NCI-H510A (cell line): ENCODE measurements at regions not wholly inside any gene's neighbourhood (a gene's known extent, or its start where the extent isn't known, plus 50 kb on each side); places are given as distances from the start of the nearest gene placed in this dataset.
"Not testable (repeated sequence)": the region's sequence is repeated elsewhere in the genome, so short reads cannot be mapped to it uniquely, and the experiment has no call there.

Experiments used
- DNase-seq: peaks from one replicate; lab custom pipeline; 2025; lab: John Stamatoyannopoulos, UW

- peak; percentile 18 for DNase-seq
These were observed 213.8 kb downstream of the DUSP10 start for GRCh38 chr1:221527886-221528624.

GRCh38 chr1:221530159-221530558 is 211.7 kb downstream of the DUSP10 start:
- not testable (repeated sequence) for DNase-seq

DNA sequence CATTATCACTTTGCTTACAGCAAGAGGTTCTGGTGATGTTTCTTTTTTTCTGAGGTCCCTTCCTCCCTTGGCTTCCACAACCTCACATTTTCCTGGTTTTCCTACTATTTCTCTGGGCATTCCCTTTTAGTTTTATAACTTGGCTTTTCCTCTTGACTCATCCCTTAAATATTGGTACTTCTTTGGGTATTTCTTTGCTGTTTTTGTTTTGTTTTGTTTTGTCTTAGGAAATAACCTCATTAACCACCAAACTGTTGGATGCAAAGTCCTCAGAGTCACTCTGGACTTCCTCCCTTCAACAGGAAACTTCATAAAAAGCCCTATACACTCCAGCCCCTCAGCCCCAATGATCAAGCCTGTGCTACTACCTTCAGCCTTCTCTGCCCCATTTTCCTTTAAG is 211.1 kb downstream of the DUSP10 start:
- no peak for DNase-seq

DNA sequence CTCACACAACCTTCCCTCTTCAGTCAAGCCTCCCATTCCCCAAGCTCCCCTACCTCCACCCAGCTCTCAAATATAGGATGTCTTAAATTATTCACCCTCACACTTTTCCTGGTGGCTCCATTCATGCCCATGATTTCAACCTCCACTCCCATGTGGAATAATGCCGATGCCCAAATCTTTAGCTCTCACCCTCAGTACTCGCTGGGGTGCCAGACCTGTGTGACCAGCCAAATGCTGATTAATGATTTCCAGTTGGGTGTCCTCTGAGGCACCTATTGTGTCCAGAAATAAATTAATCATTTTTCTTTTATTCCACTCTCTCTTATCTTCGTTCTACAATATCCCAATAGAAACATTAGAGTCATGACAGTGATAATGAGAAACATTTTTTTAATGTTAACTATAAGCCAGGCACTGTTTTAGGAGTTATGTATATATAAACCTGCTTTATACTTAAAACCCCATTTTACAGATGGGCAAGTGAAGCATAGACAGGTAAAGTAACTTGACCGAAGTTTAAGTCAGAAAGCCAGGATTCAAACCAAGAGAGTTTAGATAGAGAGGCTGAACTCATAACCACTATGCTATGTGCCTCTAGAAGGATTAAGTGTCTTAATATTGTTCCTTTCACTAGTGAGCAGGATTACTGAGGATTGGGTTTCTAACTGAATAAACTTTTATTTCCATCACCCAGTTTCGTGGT is 209.7 kb downstream of the DUSP10 start:
- no peak for DNase-seq

DNA sequence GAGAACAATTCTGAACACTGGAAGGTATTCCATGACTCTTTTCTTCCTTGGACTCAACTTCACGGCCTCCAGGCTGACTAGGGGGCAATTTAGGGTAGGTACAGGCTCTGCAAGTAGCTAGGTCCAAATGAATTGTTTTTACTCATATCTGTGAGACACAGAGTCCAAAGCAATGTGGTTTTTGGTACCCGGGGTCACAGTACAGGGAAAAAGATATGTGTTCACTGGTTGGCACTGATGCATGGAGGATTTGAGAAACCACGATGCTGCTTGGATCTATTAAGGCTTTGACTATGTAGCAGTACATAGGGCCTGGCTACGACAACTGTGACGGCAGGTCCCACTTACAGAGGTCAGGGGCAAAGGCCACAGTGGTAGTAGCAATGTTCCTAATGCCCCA is 200.6 kb downstream of the DUSP10 start:
- DNase-seq: no peak

DNA sequence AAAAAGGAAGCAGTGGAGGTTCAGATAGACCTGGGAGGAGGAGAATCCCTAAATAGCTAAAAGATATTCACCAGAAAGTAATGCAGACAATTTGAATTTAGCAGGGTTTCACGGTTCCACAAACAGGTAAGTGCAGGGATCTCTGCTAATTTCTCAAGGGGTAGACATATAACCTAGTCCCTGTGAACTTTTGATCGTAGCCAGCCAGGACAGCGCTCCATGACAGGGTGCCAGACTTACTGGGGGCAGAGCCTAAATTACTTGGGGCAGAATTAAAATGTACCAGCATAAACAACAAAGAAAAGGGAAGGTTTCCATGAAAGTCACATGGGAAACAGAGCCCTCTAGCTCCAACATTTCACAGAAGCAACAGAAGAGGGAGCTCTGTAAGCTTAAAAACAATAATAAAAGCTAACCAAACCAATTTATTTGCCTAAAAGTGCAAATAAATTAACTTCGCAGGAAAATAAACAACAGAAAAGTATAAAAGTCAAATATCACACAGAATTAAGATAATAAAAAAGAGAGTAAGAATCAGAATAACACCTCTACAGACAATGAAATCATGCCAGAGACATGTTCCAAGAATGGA is 198.3 kb downstream of the DUSP10 start:
- DNase-seq: no peak

GRCh38 chr1:221548942-221549341 is 192.9 kb downstream of the DUSP10 start:
- no peak for DNase-seq

GRCh38 chr1:221549815-221550214 is 192.1 kb downstream of the DUSP10 start:
- no peak for DNase-seq

DNA sequence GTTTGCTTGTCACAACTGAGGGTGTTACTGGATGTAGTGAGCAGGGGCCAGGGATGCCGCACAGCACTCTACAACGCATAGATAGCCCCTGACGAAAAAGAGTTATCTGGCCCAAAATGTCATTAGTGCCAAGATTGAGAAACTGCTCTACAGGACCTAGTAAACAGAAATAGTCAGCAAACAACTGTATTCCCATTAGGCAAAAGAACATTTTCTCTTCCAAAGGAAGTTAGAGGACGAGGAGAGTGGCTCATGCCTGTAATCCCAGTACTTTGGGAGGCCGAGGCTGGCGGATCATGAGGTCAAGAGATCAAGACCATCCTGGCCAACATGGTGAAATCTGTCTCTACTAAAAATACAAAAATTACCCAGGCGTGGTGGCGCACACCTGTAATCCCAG is 189.1 kb downstream of the DUSP10 start:
- not testable (repeated sequence) for DNase-seq

DNA sequence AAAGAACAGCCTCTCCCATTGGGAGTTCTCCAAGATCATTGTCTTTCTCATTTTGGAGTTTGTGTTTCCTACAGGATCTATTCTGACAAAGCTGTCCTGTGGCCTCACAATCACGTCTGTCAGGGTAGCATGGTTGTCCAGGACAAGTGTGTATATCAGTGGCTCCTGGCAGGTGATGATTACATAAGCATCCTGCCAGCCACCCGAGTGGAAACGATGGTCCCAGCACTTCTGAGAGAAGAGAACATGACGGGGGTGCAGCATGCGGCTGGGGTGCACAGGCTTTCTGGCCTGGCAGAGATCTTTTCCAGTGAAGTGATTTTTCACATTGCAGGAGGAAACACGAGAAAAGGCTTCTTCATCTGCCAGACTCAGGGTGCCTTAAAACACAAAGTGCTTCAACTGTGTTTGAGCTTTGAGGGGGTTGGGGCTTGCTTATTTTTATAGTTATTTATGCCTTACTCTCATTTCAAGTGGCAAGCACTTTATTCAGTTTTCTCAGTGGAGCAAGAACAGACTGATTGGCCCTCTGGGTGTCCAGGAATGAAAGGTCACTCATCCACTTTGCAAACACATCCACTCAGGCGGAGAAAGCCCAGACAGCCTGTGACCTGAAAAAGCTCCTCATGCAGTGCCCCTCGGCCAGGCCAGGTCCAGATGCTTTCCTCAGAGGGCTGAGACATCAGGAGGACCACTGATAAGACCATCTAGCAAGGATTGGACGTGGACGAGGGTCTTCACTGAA is 186.0 kb downstream of the DUSP10 start:
- DNase-seq: no peak

DNA sequence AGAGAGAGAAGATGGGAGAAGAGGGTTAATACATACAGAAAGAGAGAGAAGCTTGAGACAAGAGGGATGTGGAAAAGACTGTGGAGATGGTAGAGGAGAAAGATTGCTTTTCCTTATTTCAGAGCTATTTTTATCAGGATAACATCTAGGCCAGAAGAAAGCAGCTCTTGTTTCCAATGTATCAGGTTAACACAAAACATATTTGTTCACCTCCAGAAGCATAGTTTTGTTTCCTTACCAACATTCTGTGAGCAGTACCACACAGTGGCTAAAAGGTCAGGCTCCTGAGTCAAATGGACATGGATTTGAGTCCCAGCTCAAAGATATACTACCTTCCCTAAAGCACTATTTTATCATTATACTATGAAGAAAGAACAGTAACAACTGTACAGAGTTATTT is 185.5 kb downstream of the DUSP10 start:
- DNase-seq: no peak

- DNase-seq: no peak
These were observed 184.9 kb downstream of the DUSP10 start for GRCh38 chr1:221557013-221557412.

DNA sequence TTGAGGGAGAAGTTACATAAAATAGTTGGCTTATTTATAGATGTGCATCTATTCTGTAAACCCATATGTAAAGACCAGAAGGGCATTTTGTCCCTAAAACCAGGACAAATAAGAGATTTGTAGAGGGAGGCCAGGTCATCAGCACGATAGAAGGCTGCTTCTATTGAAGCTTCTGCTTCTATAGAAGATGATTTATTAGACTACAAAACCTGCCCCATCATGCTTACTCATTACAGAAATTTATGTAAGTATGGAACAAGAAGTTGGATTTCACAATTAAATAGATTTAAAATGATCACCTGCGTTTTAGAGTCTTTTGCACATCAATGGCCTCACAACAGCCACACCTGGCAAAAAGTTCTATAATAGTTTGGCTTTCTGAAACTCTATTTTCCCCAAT is 183.5 kb downstream of the DUSP10 start:
- DNase-seq: no peak

DNA sequence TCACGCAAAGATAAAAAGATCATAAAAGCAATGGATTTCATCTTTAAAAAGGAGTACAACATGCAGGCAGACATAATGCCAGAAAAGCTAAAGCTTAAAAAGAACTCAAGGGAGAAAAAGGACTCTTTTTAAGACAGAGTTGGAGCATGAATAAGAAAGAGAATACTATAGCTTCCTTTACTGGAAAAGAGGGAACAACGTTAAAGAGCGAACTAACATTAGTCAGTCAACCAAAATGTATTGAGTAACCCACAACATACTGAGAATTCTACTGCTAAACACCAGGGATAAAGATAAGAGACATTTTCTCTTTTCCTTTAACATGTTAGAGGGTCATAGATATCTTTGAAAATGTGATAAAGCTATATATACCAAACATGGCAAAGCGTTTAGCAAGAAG is 182.0 kb downstream of the DUSP10 start:
- no peak for DNase-seq

DNA sequence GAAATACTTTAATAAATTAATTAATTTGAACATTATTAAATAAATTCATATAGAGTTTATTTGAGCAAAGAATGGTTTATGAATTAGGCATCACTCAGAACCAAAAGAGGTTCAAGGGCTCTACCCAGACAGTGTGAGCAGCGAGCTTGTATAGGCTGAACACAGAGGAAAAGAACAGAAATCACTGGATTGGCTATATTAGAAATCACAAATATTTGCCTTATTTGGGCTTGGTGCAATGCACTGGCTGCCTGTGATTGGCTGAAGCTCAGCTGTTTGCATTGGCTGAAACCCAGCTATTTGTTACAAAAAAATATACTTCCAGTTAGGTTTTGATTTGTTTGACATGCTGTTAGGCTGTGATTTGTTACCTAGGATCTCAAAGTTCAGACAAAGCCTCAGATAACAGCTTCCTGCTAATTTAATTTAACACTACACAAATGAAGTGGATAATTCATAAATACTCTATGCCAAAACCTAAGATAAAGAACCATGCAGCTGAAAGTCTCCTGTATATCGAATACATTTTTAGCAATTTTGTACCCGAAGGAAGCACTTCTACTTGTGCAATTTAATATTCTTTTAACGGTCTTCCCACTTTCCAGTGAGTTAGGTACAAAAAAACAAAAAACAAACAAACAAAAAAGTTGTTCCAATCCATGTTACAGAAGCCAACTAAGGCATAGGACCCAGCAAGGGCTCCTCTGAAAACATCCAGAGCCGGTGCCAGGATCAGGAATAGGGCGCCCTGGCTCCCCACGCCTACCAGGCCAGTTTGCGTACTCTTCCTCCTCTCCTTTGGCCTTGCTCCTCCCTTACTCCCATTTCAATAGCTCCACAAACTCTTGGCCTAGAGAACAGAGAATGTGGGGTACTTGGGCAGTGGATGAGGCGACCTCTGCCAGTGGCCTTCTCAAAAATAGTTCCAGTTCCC is 179.1 kb downstream of the DUSP10 start:
- no peak for DNase-seq

DNA sequence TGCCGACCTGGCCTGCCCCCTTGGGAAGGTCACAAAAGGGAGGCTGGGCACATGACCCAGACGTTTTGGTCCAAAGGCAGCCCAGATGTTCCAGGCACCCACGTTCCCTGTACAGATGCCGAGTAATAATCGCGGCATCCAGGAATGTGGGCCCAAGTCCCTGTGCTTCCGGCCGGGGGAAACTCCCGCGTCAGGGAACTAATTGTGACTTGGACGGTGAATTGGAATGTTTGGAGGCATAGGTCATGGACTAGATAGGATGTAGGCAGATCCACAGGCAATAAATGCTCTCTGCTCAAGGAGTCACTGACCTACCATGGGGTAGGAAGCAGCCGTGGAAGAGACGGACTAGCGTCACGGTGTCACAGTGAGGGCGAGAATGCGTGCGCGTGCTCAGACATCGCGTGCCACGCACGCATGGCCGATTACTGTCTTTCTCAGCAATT is 178.4 kb downstream of the DUSP10 start:
- DNase-seq: no peak

- DNase-seq: no peak
These were observed 177.0 kb downstream of the DUSP10 start for GRCh38 chr1:221564891-221565290.

- no peak for DNase-seq
These were observed 176.2 kb downstream of the DUSP10 start for GRCh38 chr1:221565711-221566110.

DNA sequence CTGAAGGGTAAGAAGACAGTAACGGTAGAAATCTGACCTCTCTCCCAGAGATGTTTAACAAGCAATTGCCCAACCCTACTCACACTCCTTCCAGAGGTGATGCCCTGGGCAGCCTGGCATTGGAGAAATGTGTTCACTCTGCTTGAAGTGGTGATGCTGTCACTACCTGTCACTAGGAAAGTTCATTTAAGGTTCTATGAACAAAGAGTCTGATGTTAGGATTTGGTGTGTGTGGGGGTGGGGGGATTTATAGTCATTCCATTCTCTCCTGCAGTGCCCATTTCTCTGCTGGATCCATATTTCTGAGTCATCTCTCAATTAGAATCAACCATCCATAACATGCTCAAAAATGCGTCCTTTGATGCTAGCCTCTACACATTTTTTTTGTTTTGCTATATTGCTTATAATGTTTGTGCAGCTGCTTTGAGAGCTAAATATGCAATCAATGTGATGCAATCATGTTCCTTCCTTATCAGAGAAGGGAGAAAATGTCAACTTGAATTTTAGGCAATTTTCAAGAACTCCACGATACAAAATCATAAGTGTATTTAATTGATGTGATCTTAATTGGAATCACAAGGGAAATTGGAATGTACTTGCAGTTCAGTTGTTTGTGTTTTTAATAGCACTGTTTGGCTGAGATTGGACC is 173.9 kb downstream of the DUSP10 start:
- DNase-seq: no peak

GRCh38 chr1:221573756-221574155 is 168.1 kb downstream of the DUSP10 start:
- DNase-seq: no peak

GRCh38 chr1:221574529-221574928 is 167.4 kb downstream of the DUSP10 start:
- no peak for DNase-seq
